A673 (cell line): ENCODE measurements at regions not wholly inside any gene's neighbourhood (a gene's known extent, or its start where the extent isn't known, plus 50 kb on each side); places are given as distances from the start of the nearest gene placed in this dataset.

ENCODE experiments used
- CTCF ChIP-seq: fragments of 300-800, 200-600 bp; sonication (generic); conservative IDR thresholded peaks from 2 replicates; pipeline ENCODE4 v1.5.1; 2017; ENCODE audit warnings: low read depth, mild to moderate bottlenecking, antibody characterized with exemption, low read length, moderate library complexity, mixed read lengths
- EZH2 ChIP-seq: fragments of 200-600 bp; sonication (generic); IDR thresholded peaks from 2 replicates; pipeline ENCODE4 v1.6.1; 2017; ENCODE audit warnings: borderline replicate concordance, low read depth, mild to moderate bottlenecking, mixed read lengths, antibody characterized with exemption, low read length; ENCODE audit not compliant: poor library complexity, severe bottlenecking

- TF ChIP-seq CTCF: no peak
- no peak for TF ChIP-seq EZH2
Measured at GRCh38 chr2:22560021-22560420, 825.0 kb upstream of the KLHL29 start.
